ENCODE measurements at regions not wholly inside any gene's neighbourhood (a gene's known extent, or its start where the extent isn't known, plus 50 kb on each side); places are given as distances from the start of the nearest gene placed in this dataset.
"Not testable (repeated sequence)": the region's sequence is repeated elsewhere in the genome, so short reads cannot be mapped to it uniquely, and the experiment has no call there.

DNA sequence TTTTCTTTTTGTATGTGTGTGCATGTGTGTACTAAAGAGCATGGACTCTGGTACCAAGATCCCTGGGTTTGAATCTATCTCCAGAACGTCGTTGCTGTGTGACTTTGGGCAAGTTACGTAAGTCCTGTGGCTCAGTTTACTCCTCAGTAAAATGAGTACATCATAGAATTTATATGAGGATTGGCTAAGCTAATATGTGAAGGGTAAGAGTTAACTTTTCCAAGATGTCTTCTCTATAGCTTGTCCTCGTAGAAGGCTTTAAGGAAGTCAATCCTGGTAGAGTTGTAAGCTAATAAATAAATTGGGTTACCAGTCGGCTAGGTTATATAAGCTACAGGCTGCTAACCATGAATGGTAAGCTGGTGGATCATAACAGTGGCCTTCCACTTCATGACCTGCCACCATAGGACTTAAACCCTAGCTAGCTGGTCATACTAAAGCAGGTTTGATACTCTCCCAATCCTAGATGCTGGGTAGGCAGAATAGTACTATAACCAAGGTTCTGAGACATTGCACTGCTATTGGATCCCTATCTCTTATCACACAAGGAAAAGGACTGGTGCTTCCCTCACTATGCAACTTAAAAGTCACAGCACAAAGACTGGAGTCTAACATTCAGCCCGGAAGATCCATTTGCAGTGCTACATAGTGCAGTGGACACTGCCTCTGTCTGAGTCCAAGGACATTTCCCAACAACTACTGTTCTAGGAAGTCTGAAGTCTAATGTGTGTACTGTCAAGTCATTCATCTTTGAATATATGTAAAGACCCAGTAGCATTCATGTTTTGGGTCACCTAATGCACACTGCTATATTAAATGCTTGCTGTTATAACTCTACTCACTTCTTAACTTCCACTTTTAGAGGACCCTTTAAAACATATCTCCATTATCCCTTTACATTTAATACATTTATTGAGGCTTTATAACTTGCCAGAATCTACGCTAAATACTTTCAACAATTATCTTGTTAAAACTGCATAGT lies 156.2 kb downstream of the CRPPA start:
- TF ChIP-seq, protein P1, sequence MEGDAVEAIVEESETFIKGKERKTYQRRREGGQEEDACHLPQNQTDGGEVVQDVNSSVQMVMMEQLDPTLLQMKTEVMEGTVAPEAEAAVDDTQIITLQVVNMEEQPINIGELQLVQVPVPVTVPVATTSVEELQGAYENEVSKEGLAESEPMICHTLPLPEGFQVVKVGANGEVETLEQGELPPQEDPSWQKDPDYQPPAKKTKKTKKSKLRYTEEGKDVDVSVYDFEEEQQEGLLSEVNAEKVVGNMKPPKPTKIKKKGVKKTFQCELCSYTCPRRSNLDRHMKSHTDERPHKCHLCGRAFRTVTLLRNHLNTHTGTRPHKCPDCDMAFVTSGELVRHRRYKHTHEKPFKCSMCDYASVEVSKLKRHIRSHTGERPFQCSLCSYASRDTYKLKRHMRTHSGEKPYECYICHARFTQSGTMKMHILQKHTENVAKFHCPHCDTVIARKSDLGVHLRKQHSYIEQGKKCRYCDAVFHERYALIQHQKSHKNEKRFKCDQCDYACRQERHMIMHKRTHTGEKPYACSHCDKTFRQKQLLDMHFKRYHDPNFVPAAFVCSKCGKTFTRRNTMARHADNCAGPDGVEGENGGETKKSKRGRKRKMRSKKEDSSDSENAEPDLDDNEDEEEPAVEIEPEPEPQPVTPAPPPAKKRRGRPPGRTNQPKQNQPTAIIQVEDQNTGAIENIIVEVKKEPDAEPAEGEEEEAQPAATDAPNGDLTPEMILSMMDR (IDR thresholded peaks at IDR 0.05; ENCODE audit: low read depth, low read length, missing control alignments), result no peak
- H3K36me3 ChIP-seq (replicated peaks), result no peaks in the 10 kb centered on the region
- no peak overlapping the region for H3K27ac ChIP-seq
- in situ Hi-C loops (cut with HindIII; ENCODE audit: low pct_ligation_motif_present, low sequenced_read_pairs), result no loop called here
- no peak overlapping the region for H3K4me3 ChIP-seq (ENCODE audit: low read depth, low read length)
- no peaks in the 10 kb centered on the region for H3K27me3 ChIP-seq (replicated peaks)
- no peak for DNase-seq

DNA sequence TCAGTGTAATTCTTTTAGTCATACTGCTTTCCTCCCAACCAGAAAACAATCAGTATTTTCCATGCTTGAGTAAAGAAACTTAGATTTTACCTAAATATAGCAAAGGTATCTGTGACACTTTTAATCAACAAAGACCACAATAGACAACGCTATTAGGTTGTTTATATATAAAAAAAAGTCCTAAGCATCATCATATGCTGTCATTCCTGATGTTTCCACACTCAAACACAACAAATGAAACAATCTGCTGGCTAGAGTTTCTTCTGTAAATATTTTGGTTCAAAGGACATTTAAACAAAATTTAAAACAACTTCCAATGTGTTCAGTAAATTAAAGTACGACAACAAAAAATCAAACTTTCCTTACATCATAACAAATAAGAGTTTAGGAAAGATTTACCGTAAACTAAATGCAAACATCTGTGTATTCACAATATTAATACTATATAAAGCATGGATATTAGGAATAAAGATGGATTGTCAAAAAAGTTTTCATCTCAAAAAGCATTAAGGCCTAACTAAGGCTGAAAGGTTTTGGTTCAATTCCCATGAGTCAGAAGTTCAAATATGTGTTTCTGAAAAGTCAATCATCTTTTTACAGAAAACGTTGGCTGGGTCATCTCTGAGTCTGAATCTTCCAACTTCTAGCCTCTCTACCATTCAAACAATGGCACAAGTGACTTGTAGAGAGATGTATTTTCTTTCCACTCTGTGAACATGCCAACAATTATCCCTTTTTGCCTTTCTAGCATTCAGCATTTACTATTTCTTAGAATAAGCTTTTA lies 157.1 kb downstream of the CRPPA start:
- no peaks in the 10 kb centered on the region for H3K27me3 ChIP-seq (replicated peaks)
- H3K36me3 ChIP-seq (replicated peaks), result no peaks in the 10 kb centered on the region
- TF ChIP-seq, protein P1 (IDR thresholded peaks at IDR 0.05; ENCODE audit: low read depth, low read length, missing control alignments), result no peak
- no peak overlapping the region for H3K27ac ChIP-seq
- DNase-seq, result no peak
- in situ Hi-C loops (cut with HindIII; ENCODE audit: low pct_ligation_motif_present, low sequenced_read_pairs), result no loop called here
- no peak overlapping the region for H3K4me3 ChIP-seq (ENCODE audit: low read depth, low read length)

DNA sequence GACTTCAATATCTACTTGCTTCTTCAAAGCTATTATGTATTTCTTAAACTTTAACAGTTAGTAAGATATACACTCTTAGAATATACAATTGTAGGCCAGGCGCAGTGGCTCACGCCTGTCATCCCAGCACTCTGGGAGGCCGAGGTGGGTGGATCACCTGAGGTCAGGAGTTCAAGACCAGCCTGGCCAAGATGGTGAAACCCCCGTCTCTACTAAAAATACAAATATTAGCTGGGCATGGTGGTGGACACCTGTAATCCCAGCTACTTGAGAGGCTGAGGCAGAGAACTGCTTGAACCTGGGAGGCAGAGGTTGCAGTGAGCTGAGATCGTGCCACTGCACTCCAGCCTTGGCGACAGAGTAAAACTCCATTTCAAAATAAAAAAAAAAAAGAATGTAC lies 158.0 kb downstream of the CRPPA start:
- H3K27me3 ChIP-seq (replicated peaks); H3K4me3 ChIP-seq (ENCODE audit: low read depth, low read length); DNase-seq; in situ Hi-C loops (cut with HindIII; ENCODE audit: low pct_ligation_motif_present, low sequenced_read_pairs); H3K36me3 ChIP-seq (replicated peaks); H3K27ac ChIP-seq: not testable (repeated sequence)

DNA sequence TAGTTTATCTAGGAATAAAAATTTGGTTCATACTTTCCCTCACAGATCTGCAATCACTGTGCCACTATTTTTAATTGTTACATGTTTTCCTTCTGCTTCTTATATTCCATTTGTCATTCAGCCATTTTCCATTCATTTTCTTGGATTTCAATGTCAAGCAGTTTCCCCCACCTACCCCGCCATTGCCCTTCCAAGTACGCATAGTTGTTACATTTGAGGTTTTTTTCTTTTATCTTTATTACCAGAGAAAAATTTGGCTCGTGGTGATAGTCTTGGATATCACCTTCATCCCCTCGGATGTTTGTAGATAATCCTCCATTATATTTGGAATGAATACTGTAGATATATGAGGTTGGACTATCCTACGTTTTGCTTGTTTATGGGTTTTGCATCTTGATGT lies 159.7 kb downstream of the CRPPA start:
- Histone ChIP-seq H3K36me3 (replicated peaks) (no peaks in the 10 kb centered on the region), H3K27ac (no peak overlapping the region), H3K27me3 (replicated peaks) (no peaks in the 10 kb centered on the region), H3K4me3 (ENCODE audit: low read depth, low read length) (no peak overlapping the region)
- no peak for DNase-seq
- TF ChIP-seq, protein P1 (IDR thresholded peaks at IDR 0.05; ENCODE audit: low read depth, low read length, missing control alignments), result no peak
- in situ Hi-C loops (cut with HindIII; ENCODE audit: low pct_ligation_motif_present, low sequenced_read_pairs), result no loop called here

DNA sequence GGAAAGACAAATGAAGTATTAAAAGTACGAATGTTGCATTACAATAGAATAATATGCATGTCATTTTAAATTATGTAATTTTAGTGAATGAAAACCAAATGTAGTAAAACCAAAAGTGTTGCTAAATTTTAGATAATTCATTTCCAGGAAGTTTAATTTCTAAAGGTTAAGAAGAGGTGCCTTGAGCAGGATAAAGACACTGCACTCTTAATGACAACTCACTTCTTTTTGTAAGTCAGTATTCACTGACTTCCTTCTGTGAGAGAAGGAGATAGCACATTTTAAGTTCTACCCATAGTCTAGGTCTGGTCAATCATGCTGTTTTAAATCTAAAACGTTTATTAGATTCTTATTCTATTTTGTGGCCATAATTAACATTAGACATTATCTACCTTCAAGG lies 160.2 kb downstream of the CRPPA start:
- in situ Hi-C loops (cut with HindIII; ENCODE audit: low pct_ligation_motif_present, low sequenced_read_pairs), result no loop called here
- Histone ChIP-seq H3K36me3 (replicated peaks) (no peaks in the 10 kb centered on the region), H3K27ac (no peak overlapping the region), H3K4me3 (ENCODE audit: low read depth, low read length) (no peak overlapping the region), H3K27me3 (replicated peaks) (no peaks in the 10 kb centered on the region)
- no peak for DNase-seq
- TF ChIP-seq, protein P1 (IDR thresholded peaks at IDR 0.05; ENCODE audit: low read depth, low read length, missing control alignments), result no peak

DNA sequence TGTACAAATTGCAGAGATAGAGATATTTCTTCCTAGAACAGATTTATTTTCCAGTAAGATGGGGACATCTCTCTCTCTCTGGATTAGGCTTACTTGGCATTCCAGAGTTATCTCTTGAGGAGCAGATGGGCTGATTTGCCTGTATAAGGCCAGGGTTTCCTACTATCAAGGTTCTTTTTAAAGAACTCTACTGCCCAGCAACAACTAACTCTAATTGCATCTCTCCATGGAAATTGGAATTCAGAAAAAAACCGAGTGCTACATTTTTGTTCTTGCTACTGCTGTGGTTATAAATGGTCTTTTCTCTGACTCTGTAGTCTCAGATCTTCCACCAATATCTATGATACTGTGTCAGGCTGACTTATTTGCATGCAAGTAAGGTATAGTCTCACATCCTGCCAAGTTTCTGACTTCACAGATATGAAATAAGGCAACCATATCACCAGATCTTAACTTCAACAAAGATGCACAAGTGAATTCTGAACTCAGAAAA lies 161.1 kb downstream of the CRPPA start:
- Histone ChIP-seq H3K27me3 (replicated peaks) (no peaks in the 10 kb centered on the region), H3K36me3 (replicated peaks) (no peaks in the 10 kb centered on the region), H3K27ac (no peak overlapping the region), H3K4me3 (ENCODE audit: low read depth, low read length) (no peak overlapping the region)
- TF ChIP-seq, protein P1 (IDR thresholded peaks at IDR 0.05; ENCODE audit: low read depth, low read length, missing control alignments), result no peak
- DNase-seq, result no peak
- in situ Hi-C loops (cut with HindIII; ENCODE audit: low pct_ligation_motif_present, low sequenced_read_pairs), result no loop called here

DNA sequence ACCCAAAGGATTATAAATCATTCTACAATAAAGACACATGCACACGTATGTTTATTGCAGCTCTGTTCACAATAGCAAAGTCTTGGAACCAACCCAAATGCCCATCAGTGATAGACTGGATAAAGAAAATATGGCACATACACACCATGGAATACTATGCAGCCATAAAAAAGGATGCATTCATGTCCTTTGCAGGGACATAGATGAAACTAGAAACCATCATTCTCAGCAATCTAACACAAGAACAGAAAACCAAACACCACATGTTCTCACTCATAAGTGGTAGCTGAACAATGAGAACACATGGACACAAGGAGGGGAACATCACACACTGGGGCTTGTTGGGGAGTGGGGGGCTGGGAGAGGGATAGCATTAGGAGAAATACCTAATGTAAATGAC lies 164.9 kb downstream of the CRPPA start:
- in situ Hi-C loops (cut with HindIII; ENCODE audit: low pct_ligation_motif_present, low sequenced_read_pairs), result not testable (repeated sequence)

DNA sequence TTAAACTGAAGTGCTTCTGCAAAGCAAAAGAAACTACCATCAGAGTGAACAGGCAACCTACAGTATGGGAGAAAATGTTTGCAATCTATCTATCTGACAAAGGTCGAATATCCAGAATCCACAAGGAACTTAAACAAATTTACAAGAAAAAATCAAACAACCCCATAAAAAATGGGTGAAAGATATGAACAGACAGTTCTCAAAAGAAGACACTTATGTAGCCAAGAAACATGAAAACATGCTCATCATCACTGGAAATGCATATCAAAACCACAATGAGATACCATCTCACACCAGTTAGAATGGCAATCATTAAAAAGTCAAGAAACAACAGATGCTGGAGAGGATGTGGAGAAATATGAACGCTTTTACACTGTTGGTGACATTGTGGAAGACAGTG lies 165.4 kb downstream of the CRPPA start:
- H3K27ac ChIP-seq; H3K27me3 ChIP-seq (replicated peaks); H3K36me3 ChIP-seq (replicated peaks); DNase-seq; H3K4me3 ChIP-seq (ENCODE audit: low read depth, low read length); in situ Hi-C loops (cut with HindIII; ENCODE audit: low pct_ligation_motif_present, low sequenced_read_pairs): not testable (repeated sequence)

More for the DNA sequence above, 164.9 kb downstream of the CRPPA start:
- not testable (repeated sequence) for H3K4me3 ChIP-seq (ENCODE audit: low read depth, low read length); H3K27me3 ChIP-seq (replicated peaks); H3K36me3 ChIP-seq (replicated peaks); DNase-seq; H3K27ac ChIP-seq

DNA sequence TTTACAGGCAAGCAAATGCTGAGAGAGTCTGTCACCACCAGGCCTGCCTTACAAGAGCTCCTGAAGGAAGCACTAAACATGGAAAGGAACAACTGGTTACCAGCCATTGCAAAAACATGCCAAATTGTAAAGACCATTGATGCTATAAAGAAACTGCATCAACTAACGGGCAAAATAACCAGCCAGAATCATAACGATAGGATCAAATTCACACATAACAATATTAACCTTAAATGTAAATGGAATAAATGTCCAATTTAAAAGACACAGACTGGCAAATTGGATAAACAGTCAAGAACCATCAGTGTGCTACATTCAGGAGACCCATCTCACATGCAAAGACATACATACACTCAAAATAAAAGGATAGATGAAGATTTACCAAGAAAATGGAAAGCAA lies 170.7 kb downstream of the CRPPA start:
- H3K27ac ChIP-seq; in situ Hi-C loops (cut with HindIII; ENCODE audit: low pct_ligation_motif_present, low sequenced_read_pairs); H3K4me3 ChIP-seq (ENCODE audit: low read depth, low read length); DNase-seq; H3K27me3 ChIP-seq (replicated peaks); H3K36me3 ChIP-seq (replicated peaks): not testable (repeated sequence)
